Neural cell (in vitro differentiated cells): ENCODE measurements at regions not wholly inside any gene's neighbourhood (a gene's known extent, or its start where the extent isn't known, plus 50 kb on each side); places are given as distances from the start of the nearest gene placed in this dataset.

Experiments used
- H2AFZ ChIP-seq: fragments of 200-600, 300-800 bp; sonication (generic), shearing (Covaris generic); 2 replicates; pipeline ENCODE4 v1.6.0; 2014; ENCODE audit warnings: low read depth, mild to moderate bottlenecking, antibody characterized with exemption, low read length, moderate library complexity
- H3F3A ChIP-seq: fragments of 200-600 bp; shearing (Covaris generic); 2 replicates; pipeline ENCODE4 v1.6.1; 2016; ENCODE audit warnings: mild to moderate bottlenecking, moderate library complexity, mixed read lengths, antibody characterized with exemption, low read length; ENCODE audit not compliant: insufficient read depth, poor library complexity, severe bottlenecking
- H3K27ac ChIP-seq: fragments of 200-600, 300-800 bp; sonication (generic), shearing (Covaris generic); 2 replicates; pipeline ENCODE4 v1.5.1; 2014; ENCODE audit warnings: mild to moderate bottlenecking, low read length, moderate library complexity
- H3K27me3 ChIP-seq: fragments of 300-800, 200-600 bp; sonication (generic), shearing (Covaris generic); 2 replicates; pipeline ENCODE4 v1.6.0; 2014; ENCODE audit warnings: mild to moderate bottlenecking, low read depth, low read length, moderate library complexity; ENCODE audit not compliant: insufficient read depth
- H3K36me3 ChIP-seq: fragments of 300-800, 200-600 bp; sonication (generic), shearing (Covaris generic); 2 replicates; pipeline ENCODE4 v1.5.1; 2014; ENCODE audit warnings: mild to moderate bottlenecking, antibody characterized with exemption, low read length, moderate library complexity; ENCODE audit not compliant: insufficient read depth
- H3K4me2 ChIP-seq: fragments of 300-800, 200-600 bp; sonication (generic), shearing (Covaris generic); 2 replicates; pipeline ENCODE4 v1.6.0; 2014; ENCODE audit warnings: mild to moderate bottlenecking, low read length
- H3K4me3 ChIP-seq: fragments of 300-800, 200-600 bp; sonication (generic), shearing (Covaris generic); 2 replicates; pipeline ENCODE4 v1.5.1; 2014; ENCODE audit warnings: mild to moderate bottlenecking, low read length, moderate library complexity
- H3K79me2 ChIP-seq: fragments of 200-600 bp; shearing (Covaris generic); replicated peaks from 2 replicates; pipeline ENCODE4 v1.6.0; 2014; ENCODE audit warnings: mild to moderate bottlenecking, low read length, moderate library complexity; ENCODE audit not compliant: insufficient read depth
- H3K9ac ChIP-seq: fragments of 300-800, 200-600 bp; sonication (generic), shearing (Covaris generic); 2 replicates; pipeline ENCODE4 v1.6.1; 2016; ENCODE audit warnings: mild to moderate bottlenecking, low read length, mixed read lengths
- H3K9me2 ChIP-seq: fragments of 200-600 bp; shearing (Covaris generic); 2 replicates; pipeline ENCODE4 v1.6.1; 2016; ENCODE audit warnings: mild to moderate bottlenecking, low read length, mixed read lengths; ENCODE audit not compliant: insufficient read depth
- H3K9me3 ChIP-seq: fragments of 200-600, 300-800 bp; sonication (generic), shearing (Covaris generic); 2 replicates; pipeline ENCODE4 v1.6.1; 2016; ENCODE audit warnings: mild to moderate bottlenecking, mixed run types, low read length, moderate library complexity, mixed read lengths
- H4K20me1 ChIP-seq: fragments of 200-600 bp; shearing (Covaris generic); 2 replicates; pipeline ENCODE4 v1.6.1; 2016; ENCODE audit warnings: mild to moderate bottlenecking, mixed run types; ENCODE audit not compliant: insufficient read depth
- EP300 ChIP-seq: fragments of 450-650 bp; conservative IDR thresholded peaks from 2 replicates; pipeline ENCODE4 v1.6.1; 2014; ENCODE audit warnings: antibody characterized with exemption, mild to moderate bottlenecking, moderate library complexity; ENCODE audit not compliant: poor library complexity, severe bottlenecking
- EZH2 ChIP-seq: fragments of 200-600, 300-800 bp; shearing (Covaris generic), sonication (generic); IDR thresholded peaks from 2 replicates; pipeline ENCODE4 v1.6.1; 2014; ENCODE audit warnings: antibody characterized with exemption, low read length, borderline replicate concordance, mild to moderate bottlenecking; ENCODE audit not compliant: insufficient read depth, poor library complexity, severe bottlenecking
- MXI1 ChIP-seq: fragments of 450-650 bp; conservative IDR thresholded peaks from 2 replicates; pipeline ENCODE4 v1.6.1; 2014; ENCODE audit warnings: antibody characterized with exemption, mild to moderate bottlenecking; ENCODE audit not compliant: poor library complexity, severe bottlenecking
- POLR2AphosphoS5 ChIP-seq: IDR thresholded peaks from 2 replicates; pipeline ENCODE4 v1.6.1; 2012
- RAD21 ChIP-seq: fragments of 450-650 bp; conservative IDR thresholded peaks from 2 replicates; pipeline ENCODE4 v1.6.1; 2014; ENCODE audit warnings: antibody characterized with exemption, mild to moderate bottlenecking, moderate library complexity
- SMC3 ChIP-seq: fragments of 450-650 bp; conservative IDR thresholded peaks from 2 replicates; pipeline ENCODE4 v1.6.1; 2014; ENCODE audit warnings: antibody characterized with exemption, mild to moderate bottlenecking, moderate library complexity; ENCODE audit not compliant: poor library complexity
- TAF1 ChIP-seq: IDR thresholded peaks from 2 replicates; pipeline ENCODE4 v1.6.1; 2012; ENCODE audit warnings: low read depth
- TF ChIP-seq, protein P1 (sequence below): fragments of 450-650 bp; IDR thresholded peaks from 2 replicates; pipeline ENCODE4 v1.5.1; 2014; ENCODE audit warnings: antibody characterized with exemption, mild to moderate bottlenecking, moderate library complexity; ENCODE audit not compliant: poor library complexity, severe bottlenecking
- TF ChIP-seq, protein P2 (sequence below): IDR thresholded peaks from 2 replicates; pipeline ENCODE4 v1.6.1; 2012; ENCODE audit warnings: borderline replicate concordance

DNA sequence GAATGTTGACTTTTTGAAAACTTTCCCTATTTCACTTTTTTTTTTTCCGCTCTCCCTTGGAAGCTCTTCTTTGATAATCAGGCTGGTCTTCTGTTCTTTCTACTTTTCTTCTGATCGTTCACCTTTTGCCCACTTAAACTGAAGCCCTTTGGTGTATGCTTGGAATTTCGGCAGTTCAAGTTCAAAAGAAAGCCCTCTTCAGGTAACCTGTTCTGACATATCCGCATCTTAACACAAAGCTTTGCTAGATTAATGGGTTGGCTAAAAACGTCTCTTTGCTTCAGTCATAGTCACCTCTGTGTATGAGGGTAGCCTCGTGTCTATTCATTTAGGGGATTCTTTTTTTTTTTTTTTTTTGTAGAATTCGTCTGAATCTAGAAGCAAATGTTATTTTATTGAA, 1115.8 kb upstream of the RBFOX1 start:
- Histone ChIP-seq H3K9me2 (no peaks in the 10 kb centered on the region), H3K27me3 (no peaks in the 10 kb centered on the region), H3K79me2 (no peaks in the 10 kb centered on the region), H3F3A (no peaks in the 10 kb centered on the region), H3K36me3 (no peaks in the 10 kb centered on the region), H3K4me3 (no peak overlapping the region), H4K20me1 (no peaks in the 10 kb centered on the region), H3K9ac (no peak overlapping the region), H3K4me2 (no peak overlapping the region), H3K27ac (no peak overlapping the region), H3K9me3 (no peaks in the 10 kb centered on the region), H2AFZ (no peak overlapping the region)
- no peak for TF ChIP-seq POLR2AphosphoS5
- TF ChIP-seq RAD21: no peak
- no peak for TF ChIP-seq SMC3
- no peak for TF ChIP-seq EP300

DNA sequence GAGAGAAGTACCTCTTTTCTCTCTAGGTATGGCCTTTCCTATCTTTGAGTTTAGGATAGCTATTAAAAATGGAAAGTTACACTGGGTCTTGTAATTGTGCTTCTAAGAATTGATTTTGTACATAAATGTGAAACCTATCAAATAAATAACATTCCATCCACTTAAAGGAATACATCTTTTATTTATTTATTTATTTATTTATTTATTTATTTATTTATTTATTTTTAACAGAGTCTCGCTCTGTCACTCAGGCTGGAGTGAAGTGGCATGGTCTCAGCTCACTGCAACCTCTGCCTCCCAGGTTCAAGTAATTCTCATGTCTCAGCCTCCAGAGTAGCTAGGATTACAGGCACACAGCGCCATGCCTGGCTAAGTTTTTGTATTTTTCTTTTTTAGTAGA, 1114.0 kb upstream of the EEF2KMT start:
- H3K4me2 ChIP-seq: no peak overlapping the region
- H3K36me3 ChIP-seq: no peaks in the 10 kb centered on the region
- H3K9ac ChIP-seq: no peak overlapping the region
- H3K27me3 ChIP-seq: no peaks in the 10 kb centered on the region
- H3F3A ChIP-seq: no peaks in the 10 kb centered on the region
- no peak overlapping the region for H2AFZ ChIP-seq
- H3K9me2 ChIP-seq: no peaks in the 10 kb centered on the region
- H4K20me1 ChIP-seq: no peaks in the 10 kb centered on the region
- no peaks in the 10 kb centered on the region for H3K79me2 ChIP-seq
- no peaks in the 10 kb centered on the region for H3K9me3 ChIP-seq
- no peak overlapping the region for H3K4me3 ChIP-seq
- no peak for TF ChIP-seq EP300
- TF ChIP-seq MXI1: no peak
- TF ChIP-seq EZH2: no peak
- TF ChIP-seq, protein P1, sequence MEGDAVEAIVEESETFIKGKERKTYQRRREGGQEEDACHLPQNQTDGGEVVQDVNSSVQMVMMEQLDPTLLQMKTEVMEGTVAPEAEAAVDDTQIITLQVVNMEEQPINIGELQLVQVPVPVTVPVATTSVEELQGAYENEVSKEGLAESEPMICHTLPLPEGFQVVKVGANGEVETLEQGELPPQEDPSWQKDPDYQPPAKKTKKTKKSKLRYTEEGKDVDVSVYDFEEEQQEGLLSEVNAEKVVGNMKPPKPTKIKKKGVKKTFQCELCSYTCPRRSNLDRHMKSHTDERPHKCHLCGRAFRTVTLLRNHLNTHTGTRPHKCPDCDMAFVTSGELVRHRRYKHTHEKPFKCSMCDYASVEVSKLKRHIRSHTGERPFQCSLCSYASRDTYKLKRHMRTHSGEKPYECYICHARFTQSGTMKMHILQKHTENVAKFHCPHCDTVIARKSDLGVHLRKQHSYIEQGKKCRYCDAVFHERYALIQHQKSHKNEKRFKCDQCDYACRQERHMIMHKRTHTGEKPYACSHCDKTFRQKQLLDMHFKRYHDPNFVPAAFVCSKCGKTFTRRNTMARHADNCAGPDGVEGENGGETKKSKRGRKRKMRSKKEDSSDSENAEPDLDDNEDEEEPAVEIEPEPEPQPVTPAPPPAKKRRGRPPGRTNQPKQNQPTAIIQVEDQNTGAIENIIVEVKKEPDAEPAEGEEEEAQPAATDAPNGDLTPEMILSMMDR: no peak
- no peak for TF ChIP-seq SMC3
- TF ChIP-seq RAD21: no peak
- no peak for TF ChIP-seq TAF1
- TF ChIP-seq, protein P2, sequence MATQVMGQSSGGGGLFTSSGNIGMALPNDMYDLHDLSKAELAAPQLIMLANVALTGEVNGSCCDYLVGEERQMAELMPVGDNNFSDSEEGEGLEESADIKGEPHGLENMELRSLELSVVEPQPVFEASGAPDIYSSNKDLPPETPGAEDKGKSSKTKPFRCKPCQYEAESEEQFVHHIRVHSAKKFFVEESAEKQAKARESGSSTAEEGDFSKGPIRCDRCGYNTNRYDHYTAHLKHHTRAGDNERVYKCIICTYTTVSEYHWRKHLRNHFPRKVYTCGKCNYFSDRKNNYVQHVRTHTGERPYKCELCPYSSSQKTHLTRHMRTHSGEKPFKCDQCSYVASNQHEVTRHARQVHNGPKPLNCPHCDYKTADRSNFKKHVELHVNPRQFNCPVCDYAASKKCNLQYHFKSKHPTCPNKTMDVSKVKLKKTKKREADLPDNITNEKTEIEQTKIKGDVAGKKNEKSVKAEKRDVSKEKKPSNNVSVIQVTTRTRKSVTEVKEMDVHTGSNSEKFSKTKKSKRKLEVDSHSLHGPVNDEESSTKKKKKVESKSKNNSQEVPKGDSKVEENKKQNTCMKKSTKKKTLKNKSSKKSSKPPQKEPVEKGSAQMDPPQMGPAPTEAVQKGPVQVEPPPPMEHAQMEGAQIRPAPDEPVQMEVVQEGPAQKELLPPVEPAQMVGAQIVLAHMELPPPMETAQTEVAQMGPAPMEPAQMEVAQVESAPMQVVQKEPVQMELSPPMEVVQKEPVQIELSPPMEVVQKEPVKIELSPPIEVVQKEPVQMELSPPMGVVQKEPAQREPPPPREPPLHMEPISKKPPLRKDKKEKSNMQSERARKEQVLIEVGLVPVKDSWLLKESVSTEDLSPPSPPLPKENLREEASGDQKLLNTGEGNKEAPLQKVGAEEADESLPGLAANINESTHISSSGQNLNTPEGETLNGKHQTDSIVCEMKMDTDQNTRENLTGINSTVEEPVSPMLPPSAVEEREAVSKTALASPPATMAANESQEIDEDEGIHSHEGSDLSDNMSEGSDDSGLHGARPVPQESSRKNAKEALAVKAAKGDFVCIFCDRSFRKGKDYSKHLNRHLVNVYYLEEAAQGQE: no peak
- no peak for TF ChIP-seq POLR2AphosphoS5
- no peak overlapping the region for H3K27ac ChIP-seq
